ENCODE measurements at regions not wholly inside any gene's neighbourhood (a gene's known extent, or its start where the extent isn't known, plus 50 kb on each side); places are given as distances from the start of the nearest gene placed in this dataset.

GRCh38 chr20:17798601-17799000 lies 98.8 kb downstream of the BANF2 start:
- DNase-seq (ENCODE audit: low read depth, low spot score): no peak
- in situ Hi-C loops (cut with HindIII; ENCODE audit: low sequenced_read_pairs): no loop called here
- no peak for TF ChIP-seq CTCF (IDR thresholded peaks at IDR 0.05; ENCODE audit: low read depth, low read length)
- no peak overlapping the region for H3K4me3 ChIP-seq (ENCODE audit: low read depth, low read length)

GRCh38 chr20:17797579-17797978 lies 97.8 kb downstream of the BANF2 start:
- TF ChIP-seq CTCF (IDR thresholded peaks at IDR 0.05; ENCODE audit: low read depth, low read length): no peak
- no peak for DNase-seq (ENCODE audit: low read depth, low spot score)
- in situ Hi-C loops (cut with HindIII; ENCODE audit: low sequenced_read_pairs): no loop called here
- no peak overlapping the region for H3K4me3 ChIP-seq (ENCODE audit: low read depth, low read length)

GRCh38 chr20:17797161-17797560 lies 97.4 kb downstream of the BANF2 start:
- DNase-seq (ENCODE audit: low read depth, low spot score): no peak
- no peak overlapping the region for H3K4me3 ChIP-seq (ENCODE audit: low read depth, low read length)
- in situ Hi-C loops (cut with HindIII; ENCODE audit: low sequenced_read_pairs): no loop called here
- TF ChIP-seq CTCF (IDR thresholded peaks at IDR 0.05; ENCODE audit: low read depth, low read length): no peak

- TF ChIP-seq CTCF (IDR thresholded peaks at IDR 0.05; ENCODE audit: low read depth, low read length): no peak
- no peak overlapping the region for H3K4me3 ChIP-seq (ENCODE audit: low read depth, low read length)
- in situ Hi-C loops (cut with HindIII; ENCODE audit: low sequenced_read_pairs): no loop called here
- DNase-seq (ENCODE audit: low read depth, low spot score): no peak
Observed at GRCh38 chr20:17796091-17796563, 96.4 kb downstream of the BANF2 start.

- in situ Hi-C loops (cut with HindIII; ENCODE audit: low sequenced_read_pairs): no loop called here
- DNase-seq (ENCODE audit: low read depth, low spot score): no peak
- no peak for TF ChIP-seq CTCF (IDR thresholded peaks at IDR 0.05; ENCODE audit: low read depth, low read length)
- no peak overlapping the region for H3K4me3 ChIP-seq (ENCODE audit: low read depth, low read length)
Observed at GRCh38 chr20:17795501-17796071, 95.8 kb downstream of the BANF2 start.

GRCh38 chr20:17795003-17795402 lies 95.2 kb downstream of the BANF2 start:
- in situ Hi-C loops (cut with HindIII; ENCODE audit: low sequenced_read_pairs): no loop called here
- DNase-seq (ENCODE audit: low read depth, low spot score): no peak
- TF ChIP-seq CTCF (IDR thresholded peaks at IDR 0.05; ENCODE audit: low read depth, low read length): no peak
- H3K4me3 ChIP-seq (ENCODE audit: low read depth, low read length): no peak overlapping the region
